ENCODE measurements at regions not wholly inside any gene's neighbourhood (a gene's known extent, or its start where the extent isn't known, plus 50 kb on each side); places are given as distances from the start of the nearest gene placed in this dataset.

- DNase-seq: no peak
Measured at GRCh38 chr16:86777381-86777946, 199.1 kb downstream of the FOXL1 start.

GRCh38 chr16:86778108-86778745 is 199.9 kb downstream of the FOXL1 start:
- DNase-seq: no peak

- no peak for DNase-seq
Measured at GRCh38 chr16:86778978-86779377, 200.6 kb downstream of the FOXL1 start.

GRCh38 chr16:86781046-86781445 is 202.7 kb downstream of the FOXL1 start:
- DNase-seq: no peak

GRCh38 chr16:86783636-86784626 is 205.6 kb downstream of the FOXL1 start:
- no peak for DNase-seq

- no peak for DNase-seq
Measured at GRCh38 chr16:86786338-86786737, 208.0 kb downstream of the FOXL1 start.

- no peak for DNase-seq
Measured at GRCh38 chr16:86786994-86787393, 208.6 kb downstream of the FOXL1 start.

GRCh38 chr16:86787538-86787937 is 209.2 kb downstream of the FOXL1 start:
- no peak for DNase-seq

- DNase-seq: no peak
Measured at GRCh38 chr16:86789621-86790051, 211.3 kb downstream of the FOXL1 start.

- DNase-seq: no peak
Measured at GRCh38 chr16:86791287-86792035, 213.1 kb downstream of the FOXL1 start.

- no peak for DNase-seq
Measured at GRCh38 chr16:86794216-86794864, 216.0 kb downstream of the FOXL1 start.

- no peak for DNase-seq
Measured at GRCh38 chr16:86797700-86798099, 219.4 kb downstream of the FOXL1 start.

- no peak for DNase-seq
Measured at GRCh38 chr16:86798247-86799041, 220.1 kb downstream of the FOXL1 start.

GRCh38 chr16:86799367-86799766 is 221.0 kb downstream of the FOXL1 start:
- no peak for DNase-seq

GRCh38 chr16:86800894-86801293 is 222.5 kb downstream of the FOXL1 start:
- DNase-seq: no peak

- no peak for DNase-seq
Measured at GRCh38 chr16:86802013-86802412, 223.7 kb downstream of the FOXL1 start.

GRCh38 chr16:86805188-86805587 is 226.8 kb downstream of the FOXL1 start:
- DNase-seq: no peak

GRCh38 chr16:86806181-86806837 is 228.0 kb downstream of the FOXL1 start:
- no peak for DNase-seq

- DNase-seq: no peak
Measured at GRCh38 chr16:86806838-86807351, 228.5 kb downstream of the FOXL1 start.

GRCh38 chr16:86808863-86809444 is 230.6 kb downstream of the FOXL1 start:
- DNase-seq: no peak

Data from NCI-H526 treated with DMSO at 0.1 percent for 48 hours (cell line).